GM12865 (cell line): ENCODE measurements at regions not wholly inside any gene's neighbourhood (a gene's known extent, or its start where the extent isn't known, plus 50 kb on each side); places are given as distances from the start of the nearest gene placed in this dataset.

Experiments used
- DNase-seq: peaks from one replicate; pipeline ENCODE4 v3.0.0; 2010; ENCODE audit warnings: low read depth
- H3K4me3 ChIP-seq: 2 replicates; pipeline ENCODE4 v1.5.1; 2011; ENCODE audit warnings: mild to moderate bottlenecking, low read depth, low read length, control low read depth
- CTCF ChIP-seq: IDR thresholded peaks from 2 replicates; pipeline ENCODE4 v1.5.1; 2011; ENCODE audit warnings: low read length, control low read depth, low read depth, inconsistent platforms; ENCODE audit not compliant: insufficient read depth; ENCODE audit errors: missing control alignments

GRCh38 chr5:102595332-102595731 lies 96.5 kb upstream of the SLCO6A1 start:
- no peak overlapping the region for H3K4me3 ChIP-seq
- no peak for TF ChIP-seq CTCF
- DNase-seq: no peak

GRCh38 chr5:102596113-102596512 lies 97.3 kb upstream of the SLCO6A1 start:
- DNase-seq: peak; percentile 34
- no peak for TF ChIP-seq CTCF
- H3K4me3 ChIP-seq: no peak overlapping the region

- H3K4me3 ChIP-seq: no peak overlapping the region
- TF ChIP-seq CTCF: no peak
- DNase-seq: no peak
Observed at GRCh38 chr5:102596951-102597350, 98.2 kb upstream of the SLCO6A1 start.

GRCh38 chr5:102599289-102599688 lies 100.5 kb upstream of the SLCO6A1 start:
- no peak for DNase-seq
- H3K4me3 ChIP-seq: no peak overlapping the region
- TF ChIP-seq CTCF: no peak

GRCh38 chr5:102600964-102601363 lies 102.2 kb upstream of the SLCO6A1 start:
- no peak overlapping the region for H3K4me3 ChIP-seq
- no peak for TF ChIP-seq CTCF
- no peak for DNase-seq

GRCh38 chr5:102603670-102604069 lies 104.9 kb upstream of the SLCO6A1 start:
- TF ChIP-seq CTCF: no peak
- DNase-seq: no peak
- no peak overlapping the region for H3K4me3 ChIP-seq

- no peak for DNase-seq
- H3K4me3 ChIP-seq: no peak overlapping the region
- TF ChIP-seq CTCF: no peak
Observed at GRCh38 chr5:102608414-102608813, 109.6 kb upstream of the SLCO6A1 start.
